NCI-H2107 treated with DMSO at 0.1 percent for 48 hours (cell line): ENCODE measurements at regions not wholly inside any gene's neighbourhood (a gene's known extent, or its start where the extent isn't known, plus 50 kb on each side); places are given as distances from the start of the nearest gene placed in this dataset.

Experiments
- DNase-seq: peaks from one replicate; lab custom pipeline; 2025; ENCODE audit not compliant: unreplicated experiment; lab: John Stamatoyannopoulos, UW

GRCh38 chr12:85669911-85670310 lies 166.3 kb downstream of the RASSF9 start:
- no peak for DNase-seq

GRCh38 chr12:85672436-85672835 lies 163.8 kb downstream of the RASSF9 start:
- DNase-seq: no peak

- DNase-seq: no peak
Measured at GRCh38 chr12:85673921-85674420, 162.2 kb downstream of the RASSF9 start.

- DNase-seq: no peak
Measured at GRCh38 chr12:85676816-85677749, 159.1 kb downstream of the RASSF9 start.

GRCh38 chr12:85679296-85679695 lies 156.9 kb downstream of the RASSF9 start:
- no peak for DNase-seq

- no peak for DNase-seq
Measured at GRCh38 chr12:85680881-85681280, 155.3 kb downstream of the RASSF9 start.

GRCh38 chr12:85681333-85681732 lies 154.9 kb downstream of the RASSF9 start:
- DNase-seq: no peak

GRCh38 chr12:85683051-85683450 lies 153.2 kb downstream of the RASSF9 start:
- no peak for DNase-seq

GRCh38 chr12:85688837-85689236 lies 147.4 kb downstream of the RASSF9 start:
- no peak for DNase-seq

GRCh38 chr12:85690146-85690545 lies 146.1 kb downstream of the RASSF9 start:
- no peak for DNase-seq

GRCh38 chr12:85693093-85693665 lies 143.0 kb downstream of the RASSF9 start:
- DNase-seq: no peak

- no peak for DNase-seq
Measured at GRCh38 chr12:85695097-85695715, 141.0 kb downstream of the RASSF9 start.

- no peak for DNase-seq
Measured at GRCh38 chr12:85697003-85697402, 139.2 kb downstream of the RASSF9 start.

- no peak for DNase-seq
Measured at GRCh38 chr12:85698937-85699336, 137.3 kb downstream of the RASSF9 start.

GRCh38 chr12:85708775-85709174 lies 127.4 kb downstream of the RASSF9 start:
- no peak for DNase-seq

GRCh38 chr12:85711735-85712390 lies 124.3 kb downstream of the RASSF9 start:
- no peak for DNase-seq

GRCh38 chr12:85713373-85713772 lies 122.8 kb downstream of the RASSF9 start:
- DNase-seq: no peak

GRCh38 chr12:85714425-85714824 lies 121.8 kb downstream of the RASSF9 start:
- DNase-seq: no peak

- DNase-seq: no peak
Measured at GRCh38 chr12:85720308-85721033, 115.7 kb downstream of the RASSF9 start.

- DNase-seq: no peak
Measured at GRCh38 chr12:85725991-85726390, 110.2 kb downstream of the RASSF9 start.
